Neural cell (in vitro differentiated cells): ENCODE measurements at regions not wholly inside any gene's neighbourhood (a gene's known extent, or its start where the extent isn't known, plus 50 kb on each side); places are given as distances from the start of the nearest gene placed in this dataset.

Source experiments
- H2AFZ ChIP-seq: fragments of 200-600, 300-800 bp; sonication (generic), shearing (Covaris generic); 2 replicates; pipeline ENCODE4 v1.6.0; 2014; ENCODE audit warnings: low read depth, mild to moderate bottlenecking, antibody characterized with exemption, low read length, moderate library complexity
- H3F3A ChIP-seq: fragments of 200-600 bp; shearing (Covaris generic); 2 replicates; pipeline ENCODE4 v1.6.1; 2016; ENCODE audit warnings: mild to moderate bottlenecking, moderate library complexity, mixed read lengths, antibody characterized with exemption, low read length; ENCODE audit not compliant: insufficient read depth, poor library complexity, severe bottlenecking
- H3K27ac ChIP-seq: fragments of 200-600, 300-800 bp; sonication (generic), shearing (Covaris generic); 2 replicates; pipeline ENCODE4 v1.5.1; 2014; ENCODE audit warnings: mild to moderate bottlenecking, low read length, moderate library complexity
- H3K27me3 ChIP-seq: fragments of 300-800, 200-600 bp; sonication (generic), shearing (Covaris generic); 2 replicates; pipeline ENCODE4 v1.6.0; 2014; ENCODE audit warnings: mild to moderate bottlenecking, low read depth, low read length, moderate library complexity; ENCODE audit not compliant: insufficient read depth
- H3K36me3 ChIP-seq: fragments of 300-800, 200-600 bp; sonication (generic), shearing (Covaris generic); 2 replicates; pipeline ENCODE4 v1.5.1; 2014; ENCODE audit warnings: mild to moderate bottlenecking, antibody characterized with exemption, low read length, moderate library complexity; ENCODE audit not compliant: insufficient read depth
- H3K4me2 ChIP-seq: fragments of 300-800, 200-600 bp; sonication (generic), shearing (Covaris generic); 2 replicates; pipeline ENCODE4 v1.6.0; 2014; ENCODE audit warnings: mild to moderate bottlenecking, low read length
- H3K4me3 ChIP-seq: fragments of 300-800, 200-600 bp; sonication (generic), shearing (Covaris generic); 2 replicates; pipeline ENCODE4 v1.5.1; 2014; ENCODE audit warnings: mild to moderate bottlenecking, low read length, moderate library complexity
- H3K79me2 ChIP-seq: fragments of 200-600 bp; shearing (Covaris generic); replicated peaks from 2 replicates; pipeline ENCODE4 v1.6.0; 2014; ENCODE audit warnings: mild to moderate bottlenecking, low read length, moderate library complexity; ENCODE audit not compliant: insufficient read depth
- H3K9ac ChIP-seq: fragments of 300-800, 200-600 bp; sonication (generic), shearing (Covaris generic); 2 replicates; pipeline ENCODE4 v1.6.1; 2016; ENCODE audit warnings: mild to moderate bottlenecking, low read length, mixed read lengths
- H3K9me2 ChIP-seq: fragments of 200-600 bp; shearing (Covaris generic); 2 replicates; pipeline ENCODE4 v1.6.1; 2016; ENCODE audit warnings: mild to moderate bottlenecking, low read length, mixed read lengths; ENCODE audit not compliant: insufficient read depth
- H3K9me3 ChIP-seq: fragments of 200-600, 300-800 bp; sonication (generic), shearing (Covaris generic); 2 replicates; pipeline ENCODE4 v1.6.1; 2016; ENCODE audit warnings: mild to moderate bottlenecking, mixed run types, low read length, moderate library complexity, mixed read lengths
- H4K20me1 ChIP-seq: fragments of 200-600 bp; shearing (Covaris generic); 2 replicates; pipeline ENCODE4 v1.6.1; 2016; ENCODE audit warnings: mild to moderate bottlenecking, mixed run types; ENCODE audit not compliant: insufficient read depth
- EP300 ChIP-seq: fragments of 450-650 bp; conservative IDR thresholded peaks from 2 replicates; pipeline ENCODE4 v1.6.1; 2014; ENCODE audit warnings: antibody characterized with exemption, mild to moderate bottlenecking, moderate library complexity; ENCODE audit not compliant: poor library complexity, severe bottlenecking
- EZH2 ChIP-seq: fragments of 200-600, 300-800 bp; shearing (Covaris generic), sonication (generic); IDR thresholded peaks from 2 replicates; pipeline ENCODE4 v1.6.1; 2014; ENCODE audit warnings: antibody characterized with exemption, low read length, borderline replicate concordance, mild to moderate bottlenecking; ENCODE audit not compliant: insufficient read depth, poor library complexity, severe bottlenecking
- MXI1 ChIP-seq: fragments of 450-650 bp; conservative IDR thresholded peaks from 2 replicates; pipeline ENCODE4 v1.6.1; 2014; ENCODE audit warnings: antibody characterized with exemption, mild to moderate bottlenecking; ENCODE audit not compliant: poor library complexity, severe bottlenecking
- POLR2AphosphoS5 ChIP-seq: IDR thresholded peaks from 2 replicates; pipeline ENCODE4 v1.6.1; 2012
- RAD21 ChIP-seq: fragments of 450-650 bp; conservative IDR thresholded peaks from 2 replicates; pipeline ENCODE4 v1.6.1; 2014; ENCODE audit warnings: antibody characterized with exemption, mild to moderate bottlenecking, moderate library complexity
- SMC3 ChIP-seq: fragments of 450-650 bp; conservative IDR thresholded peaks from 2 replicates; pipeline ENCODE4 v1.6.1; 2014; ENCODE audit warnings: antibody characterized with exemption, mild to moderate bottlenecking, moderate library complexity; ENCODE audit not compliant: poor library complexity
- TAF1 ChIP-seq: IDR thresholded peaks from 2 replicates; pipeline ENCODE4 v1.6.1; 2012; ENCODE audit warnings: low read depth
- TF ChIP-seq, protein P1 (sequence below): fragments of 450-650 bp; IDR thresholded peaks from 2 replicates; pipeline ENCODE4 v1.5.1; 2014; ENCODE audit warnings: antibody characterized with exemption, mild to moderate bottlenecking, moderate library complexity; ENCODE audit not compliant: poor library complexity, severe bottlenecking
- TF ChIP-seq, protein P2 (sequence below): IDR thresholded peaks from 2 replicates; pipeline ENCODE4 v1.6.1; 2012; ENCODE audit warnings: borderline replicate concordance

DNA sequence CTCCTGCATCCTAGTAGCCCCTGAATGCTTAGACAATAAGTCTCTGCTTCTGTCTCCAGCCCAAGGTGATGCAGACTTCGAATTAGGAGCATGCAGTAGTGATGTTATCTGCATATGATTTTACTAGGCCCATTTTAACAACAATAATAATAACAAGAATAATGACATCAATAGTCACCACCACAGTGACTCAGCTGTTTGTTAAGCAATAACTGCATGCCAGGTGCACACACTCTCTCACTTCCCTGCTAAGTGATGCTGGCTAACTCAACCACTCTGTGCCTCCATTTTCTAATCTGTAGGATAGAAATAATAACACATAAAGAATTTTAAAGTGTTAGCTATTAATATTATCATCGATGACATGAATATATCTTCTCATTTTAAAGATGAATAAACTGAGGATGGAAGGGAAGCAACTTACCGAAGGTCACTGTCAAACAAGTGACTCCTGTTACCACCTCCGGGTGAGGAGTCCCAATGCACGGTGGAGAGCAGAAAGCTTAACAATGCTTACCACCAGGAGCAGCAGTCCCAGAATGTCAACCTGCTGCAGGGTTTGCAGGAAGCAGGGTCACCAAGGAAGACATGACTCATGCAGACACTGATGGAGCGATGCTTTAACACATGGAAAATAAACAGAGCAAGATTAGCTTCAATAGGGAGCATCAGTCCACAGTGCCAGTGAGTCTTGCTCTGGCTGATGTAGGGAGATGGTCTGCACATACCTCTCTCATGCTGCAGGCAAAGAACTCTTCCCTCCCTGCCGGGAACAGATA is 290.2 kb downstream of the SPATA17 start:
- Histone ChIP-seq H3K4me2 (no peak overlapping the region), H3K27me3 (no peaks in the 10 kb centered on the region), H3K27ac (no peak overlapping the region), H3K9ac (no peak overlapping the region), H3K9me2 (no peaks in the 10 kb centered on the region), H4K20me1 (no peaks in the 10 kb centered on the region), H3K4me3 (no peak overlapping the region), H3K36me3 (no peaks in the 10 kb centered on the region), H3F3A (no peaks in the 10 kb centered on the region), H3K79me2 (no peaks in the 10 kb centered on the region), H3K9me3 (no peaks in the 10 kb centered on the region), H2AFZ (no peak overlapping the region)
- TF ChIP-seq MXI1 (no peak), TAF1 (no peak), EZH2 (no peak), SMC3 (no peak), EP300 (no peak), POLR2AphosphoS5 (no peak), RAD21 (no peak)
- TF ChIP-seq, protein P1, sequence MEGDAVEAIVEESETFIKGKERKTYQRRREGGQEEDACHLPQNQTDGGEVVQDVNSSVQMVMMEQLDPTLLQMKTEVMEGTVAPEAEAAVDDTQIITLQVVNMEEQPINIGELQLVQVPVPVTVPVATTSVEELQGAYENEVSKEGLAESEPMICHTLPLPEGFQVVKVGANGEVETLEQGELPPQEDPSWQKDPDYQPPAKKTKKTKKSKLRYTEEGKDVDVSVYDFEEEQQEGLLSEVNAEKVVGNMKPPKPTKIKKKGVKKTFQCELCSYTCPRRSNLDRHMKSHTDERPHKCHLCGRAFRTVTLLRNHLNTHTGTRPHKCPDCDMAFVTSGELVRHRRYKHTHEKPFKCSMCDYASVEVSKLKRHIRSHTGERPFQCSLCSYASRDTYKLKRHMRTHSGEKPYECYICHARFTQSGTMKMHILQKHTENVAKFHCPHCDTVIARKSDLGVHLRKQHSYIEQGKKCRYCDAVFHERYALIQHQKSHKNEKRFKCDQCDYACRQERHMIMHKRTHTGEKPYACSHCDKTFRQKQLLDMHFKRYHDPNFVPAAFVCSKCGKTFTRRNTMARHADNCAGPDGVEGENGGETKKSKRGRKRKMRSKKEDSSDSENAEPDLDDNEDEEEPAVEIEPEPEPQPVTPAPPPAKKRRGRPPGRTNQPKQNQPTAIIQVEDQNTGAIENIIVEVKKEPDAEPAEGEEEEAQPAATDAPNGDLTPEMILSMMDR = no peak
- TF ChIP-seq, protein P2, sequence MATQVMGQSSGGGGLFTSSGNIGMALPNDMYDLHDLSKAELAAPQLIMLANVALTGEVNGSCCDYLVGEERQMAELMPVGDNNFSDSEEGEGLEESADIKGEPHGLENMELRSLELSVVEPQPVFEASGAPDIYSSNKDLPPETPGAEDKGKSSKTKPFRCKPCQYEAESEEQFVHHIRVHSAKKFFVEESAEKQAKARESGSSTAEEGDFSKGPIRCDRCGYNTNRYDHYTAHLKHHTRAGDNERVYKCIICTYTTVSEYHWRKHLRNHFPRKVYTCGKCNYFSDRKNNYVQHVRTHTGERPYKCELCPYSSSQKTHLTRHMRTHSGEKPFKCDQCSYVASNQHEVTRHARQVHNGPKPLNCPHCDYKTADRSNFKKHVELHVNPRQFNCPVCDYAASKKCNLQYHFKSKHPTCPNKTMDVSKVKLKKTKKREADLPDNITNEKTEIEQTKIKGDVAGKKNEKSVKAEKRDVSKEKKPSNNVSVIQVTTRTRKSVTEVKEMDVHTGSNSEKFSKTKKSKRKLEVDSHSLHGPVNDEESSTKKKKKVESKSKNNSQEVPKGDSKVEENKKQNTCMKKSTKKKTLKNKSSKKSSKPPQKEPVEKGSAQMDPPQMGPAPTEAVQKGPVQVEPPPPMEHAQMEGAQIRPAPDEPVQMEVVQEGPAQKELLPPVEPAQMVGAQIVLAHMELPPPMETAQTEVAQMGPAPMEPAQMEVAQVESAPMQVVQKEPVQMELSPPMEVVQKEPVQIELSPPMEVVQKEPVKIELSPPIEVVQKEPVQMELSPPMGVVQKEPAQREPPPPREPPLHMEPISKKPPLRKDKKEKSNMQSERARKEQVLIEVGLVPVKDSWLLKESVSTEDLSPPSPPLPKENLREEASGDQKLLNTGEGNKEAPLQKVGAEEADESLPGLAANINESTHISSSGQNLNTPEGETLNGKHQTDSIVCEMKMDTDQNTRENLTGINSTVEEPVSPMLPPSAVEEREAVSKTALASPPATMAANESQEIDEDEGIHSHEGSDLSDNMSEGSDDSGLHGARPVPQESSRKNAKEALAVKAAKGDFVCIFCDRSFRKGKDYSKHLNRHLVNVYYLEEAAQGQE = no peak

DNA sequence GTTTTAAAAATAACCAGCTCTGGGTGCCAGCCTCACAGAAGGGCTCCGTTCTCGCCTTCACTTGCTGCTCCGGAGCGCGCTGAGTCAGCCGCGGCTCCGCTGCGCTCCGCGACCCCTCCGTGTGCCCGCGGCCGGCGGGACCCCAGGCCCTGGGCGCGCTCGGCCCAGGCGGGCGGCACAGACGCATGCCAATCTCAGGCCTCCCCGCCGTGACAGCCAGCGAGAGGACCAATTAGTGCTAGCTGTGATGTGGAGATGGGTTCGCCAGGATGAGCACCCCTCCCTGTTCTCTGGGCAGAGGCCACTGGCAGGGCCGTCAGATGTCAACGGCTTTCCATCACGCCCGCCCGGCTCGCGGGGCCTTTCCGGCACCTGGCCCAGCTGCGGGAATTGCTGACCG is 293.8 kb downstream of the SPATA17 start:
- no peak overlapping the region for H3K27ac ChIP-seq
- H3K9ac ChIP-seq = no peak overlapping the region
- H3F3A ChIP-seq = no peaks in the 10 kb centered on the region
- H3K79me2 ChIP-seq = no peaks in the 10 kb centered on the region
- no peak overlapping the region for H2AFZ ChIP-seq
- no peaks in the 10 kb centered on the region for H3K27me3 ChIP-seq
- no peak overlapping the region for H3K4me2 ChIP-seq
- H3K36me3 ChIP-seq = no peaks in the 10 kb centered on the region
- no peak for TF ChIP-seq POLR2AphosphoS5
- TF ChIP-seq, protein P2 = no peak
- no peak for TF ChIP-seq EZH2
- TF ChIP-seq, protein P1 = no peak
- no peak for TF ChIP-seq TAF1
- no peak for TF ChIP-seq RAD21
- TF ChIP-seq EP300 = no peak
- no peak for TF ChIP-seq MXI1
- TF ChIP-seq SMC3 = no peak
- no peaks in the 10 kb centered on the region for H3K9me2 ChIP-seq
- H3K9me3 ChIP-seq = no peaks in the 10 kb centered on the region
- no peak overlapping the region for H3K4me3 ChIP-seq
- H4K20me1 ChIP-seq = no peaks in the 10 kb centered on the region
